ENCODE measurements at regions not wholly inside any gene's neighbourhood (a gene's known extent, or its start where the extent isn't known, plus 50 kb on each side); places are given as distances from the start of the nearest gene placed in this dataset.
"Not testable (repeated sequence)": the region's sequence is repeated elsewhere in the genome, so short reads cannot be mapped to it uniquely, and the experiment has no call there.

DNA sequence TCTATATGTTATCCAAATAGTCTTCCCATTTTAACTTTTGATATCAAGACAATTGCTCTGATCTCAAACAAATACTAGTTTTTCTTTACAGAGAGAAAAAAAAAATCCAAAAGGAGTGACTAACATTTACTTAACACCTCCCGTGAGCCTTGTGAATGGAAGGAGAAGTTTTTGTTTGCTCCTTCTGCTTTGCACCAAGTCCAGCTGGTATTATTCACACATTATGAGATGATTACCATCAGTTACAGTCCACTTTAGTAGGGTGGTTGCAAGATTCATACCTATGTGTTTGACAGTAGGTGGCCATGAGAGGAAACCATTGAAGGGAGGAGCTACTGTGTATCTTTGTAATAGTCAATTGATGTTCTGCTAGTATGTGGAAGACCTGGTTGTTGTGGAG, 443.4 kb upstream of the ZP4 start:
- CTCF ChIA-PET = no interaction called here
- no peak overlapping the region for H3K4me3 ChIP-seq (ENCODE audit: low read depth, low read length)
- POLR2A ChIA-PET = no interaction called here

DNA sequence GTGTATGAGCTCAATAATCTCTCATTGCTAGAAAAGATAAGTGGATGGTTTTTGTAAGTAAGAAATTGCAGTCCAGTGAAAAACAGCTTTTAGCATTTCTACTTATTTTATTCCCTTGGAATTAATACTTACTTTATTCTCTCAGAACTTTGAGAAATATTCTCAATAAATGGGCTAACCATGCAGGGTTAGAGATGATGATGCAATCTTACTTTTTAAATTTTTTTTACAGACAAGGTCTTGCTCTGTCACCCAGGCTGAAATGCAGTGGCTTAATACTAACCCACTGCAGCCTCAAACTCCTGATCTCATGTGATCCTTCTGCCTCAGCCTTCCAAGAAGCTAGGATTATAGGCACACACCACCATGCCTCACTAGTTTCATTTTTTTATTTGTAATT, 440.8 kb upstream of the ZP4 start:
- CTCF ChIA-PET = no interaction called here
- Histone ChIP-seq H3K27ac (ENCODE audit: low read depth, low read length) (no peak overlapping the region), H3K9me3 (ENCODE audit: control insufficient read depth, insufficient read depth, low read length) (peaks cover 23% of the 10 kb centered on the region), H3K4me3 (ENCODE audit: low read depth, low read length) (no peak overlapping the region), H3K27me3 (ENCODE audit: control insufficient read depth, insufficient read depth, low read length) (no peaks in the 10 kb centered on the region)
- TF ChIP-seq CTCF (IDR thresholded peaks at IDR 0.05; ENCODE audit: low read depth, low read length) = no peak
- DNase-seq (ENCODE audit: low read depth, low spot score) = no peak
- POLR2A ChIA-PET = no interaction called here

More for the DNA sequence above, 443.4 kb upstream of the ZP4 start:
- Histone ChIP-seq H3K27me3 (ENCODE audit: control insufficient read depth, insufficient read depth, low read length) (no peaks in the 10 kb centered on the region), H3K27ac (ENCODE audit: low read depth, low read length) (no peak overlapping the region), H3K9me3 (ENCODE audit: control insufficient read depth, insufficient read depth, low read length) (peaks cover 13% of the 10 kb centered on the region)
- no peak for TF ChIP-seq CTCF (IDR thresholded peaks at IDR 0.05; ENCODE audit: low read depth, low read length)
- DNase-seq (ENCODE audit: low read depth, low spot score) = no peak

- no peaks in the 10 kb centered on the region for H3K27me3 ChIP-seq (ENCODE audit: control insufficient read depth, insufficient read depth, low read length)
- no peak overlapping the region for H3K27ac ChIP-seq (ENCODE audit: low read depth, low read length)
- ChIA-PET CTCF (no interaction called here), POLR2A (no interaction called here)
- DNase-seq (ENCODE audit: low read depth, low spot score) = no peak
- H3K4me3 ChIP-seq (ENCODE audit: low read depth, low read length) = no peak overlapping the region
- no peak for TF ChIP-seq CTCF (IDR thresholded peaks at IDR 0.05; ENCODE audit: low read depth, low read length)
- H3K9me3 ChIP-seq (ENCODE audit: control insufficient read depth, insufficient read depth, low read length) = peaks cover 19% of the 10 kb centered on the region
These were observed 438.9 kb upstream of the ZP4 start for GRCh38 chr1:238329671-238330070.

DNA sequence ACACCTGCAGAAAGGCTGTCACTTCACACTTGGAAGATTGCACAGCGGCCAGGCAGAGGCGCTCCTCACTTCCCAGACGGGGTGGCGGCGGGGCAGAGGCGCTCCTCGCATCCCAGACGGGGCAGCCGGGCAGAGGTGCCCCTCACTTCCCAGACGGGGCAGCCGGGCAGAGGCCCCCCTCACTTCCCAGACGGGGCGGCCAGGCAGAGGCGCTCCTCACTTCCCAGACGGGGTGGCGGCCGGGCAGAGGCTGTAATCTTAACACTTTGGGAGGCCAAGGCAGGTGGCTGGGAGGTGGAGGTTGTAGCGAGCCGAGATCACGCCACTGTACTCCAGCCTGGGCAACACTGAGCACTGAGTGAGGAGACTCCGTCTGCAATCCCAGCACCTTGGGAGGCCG, 436.3 kb upstream of the ZP4 start:
- CTCF ChIA-PET; H3K4me3 ChIP-seq (ENCODE audit: low read depth, low read length); DNase-seq (ENCODE audit: low read depth, low spot score); H3K27ac ChIP-seq (ENCODE audit: low read depth, low read length); H3K27me3 ChIP-seq (ENCODE audit: control insufficient read depth, insufficient read depth, low read length); POLR2A ChIA-PET: not testable (repeated sequence)
- peaks cover 22% of the 10 kb centered on the region for H3K9me3 ChIP-seq (ENCODE audit: control insufficient read depth, insufficient read depth, low read length)

- H3K27me3 ChIP-seq (ENCODE audit: control insufficient read depth, insufficient read depth, low read length); DNase-seq (ENCODE audit: low read depth, low spot score); H3K4me3 ChIP-seq (ENCODE audit: low read depth, low read length); POLR2A ChIA-PET; H3K27ac ChIP-seq (ENCODE audit: low read depth, low read length); CTCF ChIA-PET: not testable (repeated sequence)
- H3K9me3 ChIP-seq (ENCODE audit: control insufficient read depth, insufficient read depth, low read length) = peaks cover 20% of the 10 kb centered on the region
These were observed 435.8 kb upstream of the ZP4 start for GRCh38 chr1:238326479-238326878.

DNA sequence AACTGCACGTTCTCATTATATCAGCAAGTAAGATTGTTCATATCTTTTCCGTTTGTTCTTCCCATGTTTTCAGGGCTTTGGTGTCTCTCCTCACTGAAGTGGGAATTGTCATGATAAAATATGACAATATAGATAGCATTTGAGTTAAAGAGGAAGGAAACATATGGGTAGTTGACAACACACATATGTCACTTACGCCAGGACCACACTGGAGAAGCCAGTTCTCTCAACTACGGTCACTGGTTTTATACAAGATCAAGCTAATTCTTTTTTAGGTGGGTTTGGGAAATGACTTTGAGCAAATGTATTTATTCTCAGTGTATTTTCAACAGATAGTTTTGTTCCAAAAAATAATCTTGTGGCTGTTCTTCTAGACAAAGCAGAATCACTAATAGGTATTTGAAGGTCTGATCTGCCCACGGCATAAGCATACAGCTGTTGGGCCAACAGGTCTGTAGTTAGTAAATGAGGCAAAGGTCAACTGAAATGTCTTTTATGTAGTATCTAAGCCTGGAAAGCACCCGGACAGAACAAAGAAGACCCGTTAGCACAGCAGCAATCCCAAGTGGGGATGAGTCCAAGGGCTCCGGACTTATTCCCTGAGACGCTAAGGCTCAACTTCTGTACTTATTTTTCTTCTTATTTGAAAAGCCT, 433.6 kb upstream of the ZP4 start:
- Histone ChIP-seq H3K9me3 (ENCODE audit: control insufficient read depth, insufficient read depth, low read length) (peaks cover 29% of the 10 kb centered on the region), H3K27me3 (ENCODE audit: control insufficient read depth, insufficient read depth, low read length) (no peaks in the 10 kb centered on the region), H3K27ac (ENCODE audit: low read depth, low read length) (no peak overlapping the region), H3K4me3 (ENCODE audit: low read depth, low read length) (no peak overlapping the region)
- CTCF ChIA-PET = no interaction called here
- POLR2A ChIA-PET = no interaction called here
- TF ChIP-seq CTCF (IDR thresholded peaks at IDR 0.05; ENCODE audit: low read depth, low read length) = no peak
- no peak for DNase-seq (ENCODE audit: low read depth, low spot score)
